ENCODE measurements at regions not wholly inside any gene's neighbourhood (a gene's known extent, or its start where the extent isn't known, plus 50 kb on each side); places are given as distances from the start of the nearest gene placed in this dataset.

DNA sequence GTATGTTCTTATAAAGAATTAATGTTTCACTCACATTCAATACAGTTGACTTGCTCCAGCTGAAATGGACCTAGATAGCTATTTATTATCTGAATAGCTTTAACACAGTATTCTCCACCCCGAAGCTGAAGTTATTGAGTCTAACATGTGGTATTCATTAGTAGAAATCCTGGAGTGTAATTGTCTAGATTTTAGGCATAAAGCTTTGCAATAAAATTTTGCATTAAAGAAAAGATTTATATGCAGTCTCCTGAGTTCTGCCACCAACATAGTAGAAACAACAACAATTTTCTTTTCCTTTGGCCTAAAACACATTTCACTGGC lies 90.2 kb upstream of the DCLK2 start:
- TF ChIP-seq YY1 (IDR thresholded peaks at IDR 0.05; ENCODE audit: insufficient read depth, insufficient read length) (no peak), ZNF274 (IDR thresholded peaks at IDR 0.05; ENCODE audit: low read depth, low read length) (no peak)
